GM21423 (cell line): ENCODE measurements at regions not wholly inside any gene's neighbourhood (a gene's known extent, or its start where the extent isn't known, plus 50 kb on each side); places are given as distances from the start of the nearest gene placed in this dataset.

Source experiments
- ATAC-seq: cut with Tn5 transposase; IDR thresholded peaks from one replicate; pipeline ENCODE4 v1.9.1; 2021; ENCODE audit warnings: mild to moderate bottlenecking, moderate library complexity; ENCODE audit not compliant: unreplicated experiment

- no peak for ATAC-seq
Measured at GRCh38 chr18:47418746-47419145, 167.3 kb upstream of the SKOR2 start.

GRCh38 chr18:47417807-47418206 is 166.3 kb upstream of the SKOR2 start:
- no peak for ATAC-seq

GRCh38 chr18:47415881-47416280 is 164.4 kb upstream of the SKOR2 start:
- ATAC-seq = no peak

- no peak for ATAC-seq
Measured at GRCh38 chr18:47413327-47413726, 161.9 kb upstream of the SKOR2 start.

GRCh38 chr18:47412924-47413323 is 161.5 kb upstream of the SKOR2 start:
- ATAC-seq = no peak

GRCh38 chr18:47411159-47411558 is 159.7 kb upstream of the SKOR2 start:
- ATAC-seq = no peak

- ATAC-seq = no peak
Measured at GRCh38 chr18:47410139-47410538, 158.7 kb upstream of the SKOR2 start.

GRCh38 chr18:47409519-47409918 is 158.1 kb upstream of the SKOR2 start:
- ATAC-seq = no peak

- ATAC-seq = no peak
Measured at GRCh38 chr18:47407736-47408135, 156.3 kb upstream of the SKOR2 start.

GRCh38 chr18:47404845-47405244 is 153.4 kb upstream of the SKOR2 start:
- no peak for ATAC-seq

- ATAC-seq = no peak
Measured at GRCh38 chr18:47403949-47404348, 152.5 kb upstream of the SKOR2 start.

GRCh38 chr18:47403317-47403716 is 151.9 kb upstream of the SKOR2 start:
- no peak for ATAC-seq

- no peak for ATAC-seq
Measured at GRCh38 chr18:47399475-47399874, 148.0 kb upstream of the SKOR2 start.

GRCh38 chr18:47397671-47398319 is 146.3 kb upstream of the SKOR2 start:
- ATAC-seq = no peak

- ATAC-seq = no peak
Measured at GRCh38 chr18:47391665-47392064, 140.2 kb upstream of the SKOR2 start.

GRCh38 chr18:47390410-47391024 is 139.1 kb upstream of the SKOR2 start:
- ATAC-seq = no peak

GRCh38 chr18:47389210-47389609 is 137.8 kb upstream of the SKOR2 start:
- ATAC-seq = no peak

- ATAC-seq = no peak
Measured at GRCh38 chr18:47387864-47388263, 136.4 kb upstream of the SKOR2 start.

- ATAC-seq = no peak
Measured at GRCh38 chr18:47383729-47384128, 132.3 kb upstream of the SKOR2 start.

GRCh38 chr18:47381975-47382570 is 130.6 kb upstream of the SKOR2 start:
- ATAC-seq = no peak

- ATAC-seq = no peak
Measured at GRCh38 chr18:47380153-47380552, 128.7 kb upstream of the SKOR2 start.

- ATAC-seq = no peak
Measured at GRCh38 chr18:47373465-47373864, 122.0 kb upstream of the SKOR2 start.
